Neural crest cell (in vitro differentiated cells): ENCODE measurements at regions not wholly inside any gene's neighbourhood (a gene's known extent, or its start where the extent isn't known, plus 50 kb on each side); places are given as distances from the start of the nearest gene placed in this dataset.

Experiments used
- DNase-seq: peaks from one replicate; pipeline ENCODE4 v3.0.0; 2021; ENCODE audit warnings: low read depth, mixed read lengths, low spot score
- H3K27ac Mint-ChIP-seq: one replicate; pipeline ENCODE4 v1.8.0; 2021; ENCODE audit warnings: mild to moderate bottlenecking, mixed read lengths; ENCODE audit not compliant: unreplicated experiment
- H3K27me3 Mint-ChIP-seq: 2 replicates; pipeline ENCODE4 v1.8.0; 2021; ENCODE audit warnings: low read depth, mild to moderate bottlenecking, mixed read lengths
- H3K36me3 Mint-ChIP-seq: 2 replicates; pipeline ENCODE4 v1.8.0; 2021; ENCODE audit warnings: low read depth, mild to moderate bottlenecking, mixed read lengths
- H3K4me1 Mint-ChIP-seq: 2 replicates; pipeline ENCODE4 v1.8.0; 2021; ENCODE audit warnings: mixed read lengths
- H3K4me3 Mint-ChIP-seq: one replicate; pipeline ENCODE4 v1.8.0; 2021; ENCODE audit warnings: mild to moderate bottlenecking, mixed read lengths
- H3K9me3 Mint-ChIP-seq: 2 replicates; pipeline ENCODE4 v1.8.0; 2021; ENCODE audit warnings: mixed read lengths
- TF ChIP-seq, protein P1 (sequence below): fragments of 200-600 bp; sonication (generic); conservative IDR thresholded peaks from 2 replicates; pipeline ENCODE4 v1.5.0; 2021; ENCODE audit warnings: antibody characterized with exemption, mild to moderate bottlenecking

DNA sequence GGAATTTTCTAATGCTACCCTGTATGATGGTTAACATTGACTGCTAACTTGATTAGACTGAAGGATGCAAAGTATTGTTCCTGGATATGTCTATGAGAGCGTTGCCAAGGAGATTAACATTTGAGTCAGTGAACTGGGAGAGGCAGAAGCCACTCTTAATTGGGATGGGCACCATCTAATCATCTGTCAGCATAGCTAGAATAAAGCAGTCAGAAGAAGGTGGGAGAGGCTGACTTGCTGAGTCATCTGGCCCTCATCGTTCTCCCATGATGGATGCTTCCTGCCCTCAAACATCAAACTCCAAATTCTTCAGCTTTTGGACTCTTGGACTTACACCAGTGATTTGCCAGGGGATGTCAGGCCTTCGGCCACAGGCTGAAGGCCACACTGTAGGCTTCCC lies 878.5 kb downstream of the PCDH7 start:
- H3K4me3 Mint-ChIP-seq, result no peak overlapping the region
- DNase-seq, result no peak
- no peaks in the 10 kb centered on the region for H3K4me1 Mint-ChIP-seq
- no peak overlapping the region for H3K27ac Mint-ChIP-seq
- no peaks in the 10 kb centered on the region for H3K36me3 Mint-ChIP-seq
- H3K9me3 Mint-ChIP-seq, result no peaks in the 10 kb centered on the region
- H3K27me3 Mint-ChIP-seq, result no peaks in the 10 kb centered on the region
- TF ChIP-seq, protein P1, sequence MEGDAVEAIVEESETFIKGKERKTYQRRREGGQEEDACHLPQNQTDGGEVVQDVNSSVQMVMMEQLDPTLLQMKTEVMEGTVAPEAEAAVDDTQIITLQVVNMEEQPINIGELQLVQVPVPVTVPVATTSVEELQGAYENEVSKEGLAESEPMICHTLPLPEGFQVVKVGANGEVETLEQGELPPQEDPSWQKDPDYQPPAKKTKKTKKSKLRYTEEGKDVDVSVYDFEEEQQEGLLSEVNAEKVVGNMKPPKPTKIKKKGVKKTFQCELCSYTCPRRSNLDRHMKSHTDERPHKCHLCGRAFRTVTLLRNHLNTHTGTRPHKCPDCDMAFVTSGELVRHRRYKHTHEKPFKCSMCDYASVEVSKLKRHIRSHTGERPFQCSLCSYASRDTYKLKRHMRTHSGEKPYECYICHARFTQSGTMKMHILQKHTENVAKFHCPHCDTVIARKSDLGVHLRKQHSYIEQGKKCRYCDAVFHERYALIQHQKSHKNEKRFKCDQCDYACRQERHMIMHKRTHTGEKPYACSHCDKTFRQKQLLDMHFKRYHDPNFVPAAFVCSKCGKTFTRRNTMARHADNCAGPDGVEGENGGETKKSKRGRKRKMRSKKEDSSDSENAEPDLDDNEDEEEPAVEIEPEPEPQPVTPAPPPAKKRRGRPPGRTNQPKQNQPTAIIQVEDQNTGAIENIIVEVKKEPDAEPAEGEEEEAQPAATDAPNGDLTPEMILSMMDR, result no peak

DNA sequence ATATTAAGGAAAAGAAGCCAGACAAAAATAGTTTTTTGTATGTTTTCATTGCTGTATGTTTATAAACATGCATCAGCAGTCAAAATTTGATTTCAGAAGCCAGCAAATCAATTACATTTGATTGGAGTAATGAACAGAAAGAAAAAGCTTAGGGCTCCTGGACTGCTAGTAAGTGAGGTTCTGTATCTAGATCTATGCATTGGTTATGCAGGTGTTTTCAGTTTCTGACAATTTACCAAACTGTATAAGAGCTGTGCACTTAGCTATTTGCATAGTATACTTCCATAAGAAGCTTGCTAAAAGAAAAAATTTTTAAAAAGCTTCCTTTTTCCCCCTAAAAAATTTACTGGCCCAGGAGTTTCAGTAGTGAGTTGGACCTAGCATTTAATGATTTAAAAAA lies 881.6 kb downstream of the PCDH7 start:
- H3K36me3 Mint-ChIP-seq, result no peaks in the 10 kb centered on the region
- H3K27ac Mint-ChIP-seq, result no peak overlapping the region
- DNase-seq, result no peak
- no peaks in the 10 kb centered on the region for H3K9me3 Mint-ChIP-seq
- no peaks in the 10 kb centered on the region for H3K27me3 Mint-ChIP-seq
- TF ChIP-seq, protein P1, result no peak
- no peak overlapping the region for H3K4me3 Mint-ChIP-seq
- no peaks in the 10 kb centered on the region for H3K4me1 Mint-ChIP-seq

DNA sequence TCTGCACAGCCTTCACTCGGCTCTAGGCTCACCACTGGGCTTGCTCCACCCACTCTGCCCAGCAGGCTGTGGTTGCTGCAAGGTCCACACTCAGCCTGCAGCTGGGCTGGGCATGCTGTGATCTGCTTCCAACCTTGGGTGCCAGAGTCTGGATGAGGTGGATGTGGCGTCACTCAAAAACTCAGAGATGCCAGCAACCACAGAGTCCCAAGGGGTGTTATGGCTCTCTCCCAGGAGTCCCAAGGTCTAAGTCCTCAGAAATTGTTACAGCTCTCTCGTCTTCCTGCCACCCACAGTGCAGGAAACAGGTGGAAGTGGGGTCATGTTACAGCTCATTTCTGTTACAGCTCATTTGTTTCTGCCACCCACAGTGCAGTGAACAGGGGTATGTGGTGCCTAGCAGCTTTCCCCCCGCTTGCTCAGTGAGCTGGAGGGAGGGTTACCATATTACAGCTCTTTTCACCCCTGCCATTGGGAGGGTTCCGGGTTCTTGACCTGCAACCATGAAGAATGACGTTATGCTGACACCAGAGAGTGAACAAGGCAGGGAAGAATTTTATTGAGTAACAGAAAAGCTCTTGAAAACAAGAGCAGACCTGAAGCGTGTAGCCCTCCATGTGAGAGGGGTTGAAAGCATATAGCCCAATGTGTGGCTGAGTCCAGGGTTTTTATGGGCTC lies 893.9 kb downstream of the PCDH7 start:
- H3K27me3 Mint-ChIP-seq, result no peaks in the 10 kb centered on the region
- H3K4me3 Mint-ChIP-seq, result no peak overlapping the region
- no peaks in the 10 kb centered on the region for H3K4me1 Mint-ChIP-seq
- no peak for DNase-seq
- H3K27ac Mint-ChIP-seq, result no peak overlapping the region
- no peaks in the 10 kb centered on the region for H3K36me3 Mint-ChIP-seq
- peaks cover 2% of the 10 kb centered on the region for H3K9me3 Mint-ChIP-seq
- TF ChIP-seq, protein P1, result no peak

DNA sequence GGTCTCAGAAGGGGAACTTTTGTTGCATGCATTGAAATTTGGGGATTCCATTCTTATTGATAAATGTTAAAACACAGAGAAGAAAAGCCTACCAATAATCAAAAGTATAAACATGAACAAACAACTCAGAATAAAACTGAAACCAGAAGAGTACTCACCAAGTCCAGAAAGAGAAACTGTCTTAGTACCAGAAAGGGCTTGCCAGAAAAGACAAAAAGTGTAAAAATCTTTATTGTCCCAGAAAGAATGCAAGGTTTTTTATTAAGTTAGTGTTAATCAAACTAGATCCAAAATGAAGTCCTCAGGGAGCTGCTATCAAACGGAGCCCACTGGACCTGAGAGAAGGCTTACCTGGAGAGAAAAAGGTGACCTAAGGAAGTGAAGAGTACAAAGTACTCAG lies 897.5 kb downstream of the PCDH7 start:
- TF ChIP-seq, protein P1, result no peak
- Mint-ChIP-seq H3K4me1 (no peaks in the 10 kb centered on the region), H3K36me3 (no peaks in the 10 kb centered on the region), H3K9me3 (peaks cover under 1% of the 10 kb centered on the region), H3K27ac (no peak overlapping the region), H3K27me3 (no peaks in the 10 kb centered on the region), H3K4me3 (no peak overlapping the region)
- DNase-seq, result no peak

DNA sequence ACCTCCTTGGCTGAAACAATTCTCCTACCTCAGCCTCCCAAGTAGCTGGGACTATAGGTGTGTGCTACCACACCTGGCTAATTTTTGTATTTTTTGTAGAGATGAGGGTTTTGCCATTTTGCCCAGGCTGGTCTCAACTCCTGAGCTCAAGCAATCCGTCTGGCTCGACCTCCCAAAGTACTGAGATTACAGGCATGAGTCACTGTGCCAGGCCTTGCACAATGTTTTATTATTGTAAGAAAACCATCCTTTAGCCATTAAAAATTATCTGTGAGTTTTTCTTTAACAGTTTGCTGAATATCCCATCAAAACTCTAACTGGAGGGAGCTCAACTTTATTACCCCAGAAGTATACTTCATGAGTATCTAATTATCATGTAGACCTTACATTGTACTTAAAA lies 900.3 kb downstream of the PCDH7 start:
- Mint-ChIP-seq H3K27ac (no peak overlapping the region), H3K4me3 (no peak overlapping the region), H3K27me3 (no peaks in the 10 kb centered on the region), H3K36me3 (no peaks in the 10 kb centered on the region), H3K9me3 (peaks cover 4% of the 10 kb centered on the region), H3K4me1 (no peaks in the 10 kb centered on the region)
- DNase-seq, result no peak
- TF ChIP-seq, protein P1, result no peak
